GM12892 (cell line): ENCODE measurements at regions not wholly inside any gene's neighbourhood (a gene's known extent, or its start where the extent isn't known, plus 50 kb on each side); places are given as distances from the start of the nearest gene placed in this dataset.

Experiments used
- POLR2A ChIP-seq: IDR thresholded peaks from 2 replicates; pipeline ENCODE4 v1.6.1; 2011; ENCODE audit warnings: low read depth, low read length, control low read depth
- POLR2AphosphoS5 ChIP-seq: IDR thresholded peaks from 2 replicates; pipeline ENCODE4 v1.6.1; 2011; ENCODE audit warnings: low read depth, low read length, control low read depth

DNA sequence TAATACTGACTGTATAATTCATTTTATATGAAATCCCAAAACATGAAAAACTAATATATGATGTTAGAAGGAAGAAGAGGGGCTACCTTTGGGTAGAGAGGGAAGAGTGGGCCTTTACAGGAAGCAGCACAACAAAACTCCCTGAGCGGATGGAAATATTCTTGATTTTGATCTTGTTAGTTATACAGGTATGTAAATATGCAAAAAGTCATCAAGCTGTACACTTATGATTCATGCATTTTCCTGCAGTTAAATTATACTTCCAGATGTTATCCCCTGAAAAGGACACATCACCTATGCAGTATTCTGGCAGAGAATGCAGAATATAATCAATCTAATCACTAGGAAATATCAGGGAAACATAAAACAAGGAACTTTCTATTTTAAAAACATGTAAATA, 249.4 kb upstream of the MGAT5 start:
- TF ChIP-seq POLR2A (no peak), POLR2AphosphoS5 (no peak)
